UCSD-AML1 (cell line): ENCODE measurements at regions not wholly inside any gene's neighbourhood (a gene's known extent, or its start where the extent isn't known, plus 50 kb on each side); places are given as distances from the start of the nearest gene placed in this dataset.
"Not testable (repeated sequence)": the region's sequence is repeated elsewhere in the genome, so short reads cannot be mapped to it uniquely, and the experiment has no call there.

Experiments
- DNase-seq: peaks from one replicate; lab custom pipeline; 2025; ENCODE audit not compliant: unreplicated experiment; lab: John Stamatoyannopoulos, UW

DNA sequence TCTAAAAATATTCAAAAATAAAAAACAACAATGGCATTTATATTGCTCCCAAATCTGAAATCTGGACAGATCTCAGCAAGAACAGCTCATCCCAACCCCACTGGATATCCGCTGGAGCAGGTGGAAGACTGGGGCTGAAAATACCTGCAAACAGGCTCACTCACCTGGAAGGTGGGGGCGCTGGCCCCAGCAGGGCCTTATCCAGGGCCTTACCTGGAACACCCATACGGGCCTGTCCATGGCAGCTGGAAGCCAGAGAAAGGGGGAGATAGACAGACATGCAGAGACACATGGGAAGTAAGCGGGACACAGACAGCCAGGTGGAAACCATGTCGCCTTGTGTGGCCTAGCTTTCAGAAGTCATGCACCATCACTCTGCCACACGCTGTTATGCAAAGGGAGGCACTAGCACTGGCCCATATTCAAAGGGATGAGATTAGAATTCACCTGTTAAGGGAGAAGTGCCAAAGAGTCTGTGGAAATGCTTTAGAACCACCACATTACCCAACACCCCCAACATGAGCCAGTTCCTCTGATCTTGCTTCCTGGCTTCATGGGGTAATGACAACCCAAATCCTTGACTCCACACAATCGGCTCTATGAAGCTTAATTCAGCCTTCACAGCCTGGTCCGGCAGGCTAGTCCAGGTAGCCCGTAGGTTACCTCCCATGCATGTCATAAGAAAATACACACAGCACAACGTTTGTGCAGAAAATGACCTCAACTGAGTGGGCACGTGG is 99.0 kb upstream of the CDYL start:
- no peak for DNase-seq

DNA sequence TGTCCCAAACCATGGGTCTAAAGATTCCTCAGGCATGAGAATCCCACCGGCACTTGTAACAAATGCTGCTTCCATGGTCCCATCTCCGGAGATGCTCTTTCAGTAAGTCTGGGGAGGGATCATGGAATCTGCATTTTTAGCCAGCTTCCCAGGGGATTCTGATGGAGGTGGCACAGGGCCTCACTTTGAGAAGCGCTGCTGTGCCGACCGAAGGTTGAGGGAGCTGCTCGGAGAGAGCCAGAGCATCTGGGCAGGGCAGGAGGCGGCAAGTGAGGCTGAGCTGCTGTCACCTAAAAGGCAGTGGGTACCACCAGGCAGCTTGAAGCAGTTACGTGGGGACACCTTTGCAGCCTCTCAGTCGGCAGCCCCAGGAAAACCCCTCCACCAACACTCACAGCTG is 100.2 kb upstream of the CDYL start:
- DNase-seq = no peak

DNA sequence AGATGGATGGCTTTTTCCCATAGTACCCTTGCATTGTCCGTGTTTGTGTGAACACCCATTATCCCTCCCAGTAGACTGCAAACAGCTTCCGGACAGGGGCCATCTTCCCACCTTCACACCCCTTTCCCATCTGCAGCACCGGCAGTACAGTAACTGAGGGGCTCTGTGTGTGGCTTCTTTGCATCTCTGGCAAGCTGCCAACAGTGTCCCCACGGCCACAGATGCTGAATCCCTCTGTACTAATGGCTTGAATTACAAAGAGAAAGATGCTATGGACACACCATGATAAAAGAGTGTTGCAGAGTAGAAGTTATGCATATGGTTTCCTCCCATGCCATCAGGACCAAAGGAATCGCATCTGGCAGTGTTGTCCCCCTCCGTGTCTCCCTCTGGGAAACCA is 101.1 kb upstream of the CDYL start:
- no peak for DNase-seq

DNA sequence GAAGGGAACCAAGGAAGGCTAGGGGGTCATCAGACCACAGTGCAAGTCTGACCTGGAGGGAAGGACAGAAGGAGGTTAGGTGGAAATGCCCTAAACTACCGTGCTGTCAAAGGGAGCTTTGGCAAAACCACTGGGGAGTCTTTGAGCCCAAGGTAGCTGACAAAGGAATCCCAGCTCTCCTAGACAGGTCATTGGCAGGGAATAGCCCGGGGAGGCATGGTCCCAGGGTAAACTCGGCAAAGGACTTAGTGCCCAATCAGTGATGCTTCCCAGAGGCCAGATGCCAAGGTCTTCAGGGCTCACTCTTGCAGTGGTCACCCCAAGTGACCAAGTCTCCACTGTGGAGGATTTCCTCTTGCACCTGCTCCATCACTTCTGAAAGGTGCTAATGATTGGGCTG is 102.3 kb upstream of the CDYL start:
- DNase-seq = no peak

DNA sequence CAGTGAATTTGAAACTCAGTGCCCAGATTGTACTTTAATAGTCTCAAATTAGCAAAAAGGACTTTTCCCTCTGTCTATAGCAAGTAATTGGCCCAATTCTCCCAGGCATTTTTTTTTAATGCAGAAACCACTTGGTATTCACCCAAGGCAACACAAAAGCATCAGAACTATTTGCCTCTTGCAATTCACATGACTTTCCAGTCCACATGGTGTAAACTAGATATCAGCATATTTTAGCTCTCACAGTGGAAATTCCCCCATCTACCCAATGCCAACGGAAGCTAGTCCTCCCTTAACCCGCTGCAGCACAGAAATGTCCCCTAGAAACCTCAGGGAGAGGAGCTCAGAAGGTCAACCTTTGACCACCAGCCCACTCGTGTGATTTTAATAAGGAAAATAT is 103.4 kb upstream of the CDYL start:
- DNase-seq = no peak

DNA sequence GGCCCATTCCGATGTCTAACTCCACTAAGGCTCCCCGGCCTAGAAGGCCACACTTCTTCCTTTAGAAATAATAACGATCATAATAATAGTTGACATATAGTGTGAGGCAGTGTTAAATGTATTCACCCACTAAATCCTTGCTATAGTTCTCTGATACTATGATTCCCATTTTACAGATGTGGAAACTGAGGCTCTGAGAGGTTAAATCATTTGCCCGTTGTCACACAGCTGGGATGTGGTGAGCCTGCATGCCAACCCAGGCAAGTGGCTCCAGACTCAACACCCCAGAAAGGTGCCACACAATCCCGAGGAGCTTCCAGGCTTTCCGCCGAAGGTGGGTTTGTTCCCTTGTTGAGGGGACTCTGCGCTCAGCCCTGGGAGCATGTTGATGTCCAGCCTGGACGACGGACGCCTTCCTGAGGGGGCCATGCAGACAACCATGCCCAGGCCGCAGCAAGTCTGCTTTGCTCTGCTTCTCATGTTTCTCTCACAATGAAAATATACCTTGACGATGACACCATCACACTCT is 104.6 kb upstream of the CDYL start:
- DNase-seq = no peak

DNA sequence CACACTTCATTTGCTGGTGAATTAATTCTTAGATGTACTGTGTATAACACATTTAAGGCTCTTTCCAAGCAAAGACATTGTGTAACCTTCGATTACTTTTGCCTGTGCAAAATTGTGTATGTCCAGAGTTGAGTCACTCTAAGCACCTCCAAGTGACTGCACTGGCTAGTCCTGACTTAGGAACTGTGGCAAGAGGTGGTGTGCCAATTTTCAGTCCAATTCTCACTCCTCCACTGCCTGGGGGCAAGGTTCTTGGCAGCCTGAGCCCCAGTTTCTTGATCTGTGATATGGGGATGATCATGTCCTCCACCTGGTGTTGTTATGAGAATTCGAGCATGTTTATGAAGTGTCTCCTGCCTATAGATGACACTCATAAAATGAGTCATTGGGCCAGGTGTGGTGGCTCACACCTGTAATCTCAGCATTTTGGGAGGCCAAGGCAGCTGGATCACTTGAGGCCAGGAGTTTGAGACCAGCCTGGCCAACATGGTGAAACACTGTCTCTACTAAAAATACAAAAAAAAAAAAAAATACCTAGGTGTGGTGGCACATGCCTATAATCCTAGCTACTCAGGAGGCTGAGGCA is 105.3 kb upstream of the CDYL start:
- DNase-seq = no peak

DNA sequence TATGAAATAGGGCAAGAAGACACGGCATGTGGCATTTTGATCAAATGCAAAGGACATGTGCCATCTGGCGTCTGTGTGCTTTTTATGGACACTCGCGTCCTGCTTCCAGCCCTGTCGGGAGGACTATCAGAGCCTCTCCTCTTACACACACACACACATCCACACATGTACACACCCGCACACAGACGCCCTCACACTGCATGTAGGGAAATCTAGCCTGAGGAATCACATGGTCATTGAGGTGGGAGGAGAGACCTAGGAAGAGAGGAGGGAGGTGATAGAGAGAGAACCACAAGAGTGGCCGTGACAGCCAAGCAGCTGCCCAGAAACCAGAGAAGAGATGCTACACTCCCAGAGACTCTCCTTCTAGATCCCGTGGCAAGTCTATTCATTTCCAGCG is 105.9 kb upstream of the CDYL start:
- no peak for DNase-seq

DNA sequence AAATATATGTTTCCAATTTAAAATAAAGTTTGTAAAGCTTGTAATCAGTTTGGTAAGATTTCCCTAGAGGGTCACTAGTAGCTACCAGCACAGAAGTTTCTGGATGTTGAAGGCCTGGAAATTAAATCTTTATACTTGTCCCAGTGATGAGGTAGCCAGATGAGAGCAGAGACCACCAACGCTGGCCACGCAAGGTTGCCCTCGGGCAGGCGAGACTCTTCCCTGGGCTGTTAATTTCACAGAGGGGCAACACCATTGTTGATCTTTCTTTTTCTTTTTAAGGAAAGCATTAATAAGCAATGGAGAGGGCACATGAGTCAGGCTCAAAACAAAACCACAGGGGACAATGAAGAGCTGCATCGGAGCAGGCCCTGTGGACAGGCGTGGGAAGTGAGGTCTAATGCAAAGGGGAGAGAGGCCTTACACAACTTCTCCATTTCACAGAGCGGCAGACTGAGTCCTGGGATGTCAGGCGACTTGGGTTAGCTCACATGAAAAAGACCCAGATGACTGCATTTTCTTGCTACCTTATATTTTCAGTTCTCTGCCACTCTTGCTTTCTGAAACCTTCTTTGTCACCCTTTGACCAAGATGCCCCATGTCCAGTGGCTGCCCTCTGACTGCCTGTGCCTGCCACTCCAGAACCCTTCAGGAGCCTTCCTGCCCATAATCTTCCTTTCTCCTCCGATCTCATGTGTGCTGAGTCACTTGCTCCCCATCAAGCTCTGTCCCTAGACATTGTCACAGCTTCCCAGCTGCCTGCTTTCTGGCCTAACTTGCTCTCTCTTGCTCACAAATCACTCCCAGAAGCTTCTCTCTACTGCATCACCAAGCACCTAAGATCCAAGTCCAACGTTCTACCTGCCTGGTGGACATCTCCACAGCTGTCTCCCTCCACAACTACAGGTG is 107.7 kb upstream of the CDYL start:
- no peak for DNase-seq

DNA sequence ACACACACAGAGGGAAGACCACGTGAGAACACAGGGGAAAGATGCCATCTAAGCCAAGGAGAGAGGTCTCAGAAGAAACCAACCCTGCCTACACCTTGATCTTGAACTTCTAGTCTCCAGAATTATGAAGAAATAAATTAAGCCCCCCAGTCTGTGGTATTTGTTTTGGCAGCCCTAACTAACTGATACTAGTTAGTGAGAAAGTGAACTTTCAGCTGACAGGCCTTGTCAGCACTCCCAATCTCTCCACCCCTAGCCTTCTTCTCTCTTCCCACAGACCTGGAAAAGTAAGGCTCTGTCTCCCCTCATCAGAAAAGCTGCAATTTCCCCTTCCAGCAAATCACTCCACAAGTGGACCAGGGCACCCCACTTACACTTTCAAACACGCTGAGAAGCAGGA is 108.6 kb upstream of the CDYL start:
- no peak for DNase-seq

DNA sequence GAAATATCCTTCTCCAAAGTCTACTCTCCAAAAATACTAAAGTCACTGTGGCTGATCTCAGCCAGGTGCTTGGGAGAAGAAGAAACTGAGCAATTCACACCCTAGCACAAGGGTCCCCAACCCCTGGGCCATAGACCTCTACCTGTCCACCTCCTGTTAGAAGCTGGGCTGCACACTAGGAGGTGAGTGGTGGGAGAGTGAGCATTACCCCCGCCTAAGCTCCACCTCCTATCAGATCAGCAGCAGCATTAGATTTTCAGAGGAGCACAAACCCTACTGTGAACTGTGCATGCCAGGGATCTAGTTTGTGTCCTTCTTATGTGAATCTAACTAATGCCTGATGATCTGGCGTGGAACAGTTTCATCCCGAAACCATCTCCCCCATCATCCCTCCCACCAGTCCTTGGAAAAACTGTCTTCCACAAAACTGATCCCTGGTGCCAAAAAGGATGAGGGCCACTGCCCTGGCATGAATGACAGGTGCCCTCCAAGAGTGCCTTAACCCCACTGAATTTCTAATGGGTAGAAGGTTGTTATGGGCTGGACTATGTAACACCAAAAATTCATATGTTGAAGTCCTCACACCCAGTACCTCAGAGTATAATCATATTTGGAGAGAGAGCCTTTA is 109.2 kb upstream of the CDYL start:
- no peak for DNase-seq

DNA sequence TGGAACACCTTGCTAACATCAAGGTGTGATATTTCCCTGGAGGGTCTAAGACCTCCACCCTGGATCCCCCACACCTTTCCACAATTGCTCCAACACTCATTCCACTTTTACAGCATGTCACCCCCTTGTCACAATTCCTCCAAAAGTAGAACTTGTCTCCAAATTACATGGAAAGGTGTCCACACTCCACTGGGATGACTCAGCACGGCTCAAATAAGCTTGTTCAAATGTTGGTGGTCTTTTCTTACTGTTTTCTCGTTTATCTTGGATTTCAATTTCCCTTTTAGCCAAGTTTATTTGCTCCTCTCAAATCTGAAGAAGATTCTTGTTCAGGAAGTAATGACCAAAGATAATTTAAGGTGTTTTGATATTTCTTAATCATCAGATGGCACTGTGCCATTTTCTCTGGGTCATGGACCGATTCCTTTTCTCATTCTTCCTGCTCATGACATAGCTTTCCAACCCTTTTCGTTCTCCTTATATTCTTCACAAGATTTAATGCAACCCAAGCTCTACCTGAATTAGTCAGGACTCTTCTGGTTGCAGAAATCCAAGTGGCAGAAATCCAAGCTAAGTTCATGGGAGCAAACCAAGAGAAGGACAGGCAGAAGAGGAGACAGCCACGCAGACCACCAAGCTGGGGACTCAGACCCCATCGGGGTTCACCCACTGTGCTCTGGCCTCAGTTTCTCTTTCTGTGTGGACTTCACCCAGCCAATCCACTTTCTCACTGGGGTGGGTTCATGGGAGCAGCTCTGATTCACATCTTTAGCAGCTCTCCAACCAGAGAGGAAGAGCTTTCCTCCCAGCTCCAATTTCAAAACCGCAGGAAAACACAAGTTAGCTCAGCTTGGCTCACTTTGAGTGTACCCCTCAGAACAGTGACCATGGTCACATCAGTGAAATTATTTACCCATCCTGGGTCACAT is 110.5 kb upstream of the CDYL start:
- DNase-seq = no peak

DNA sequence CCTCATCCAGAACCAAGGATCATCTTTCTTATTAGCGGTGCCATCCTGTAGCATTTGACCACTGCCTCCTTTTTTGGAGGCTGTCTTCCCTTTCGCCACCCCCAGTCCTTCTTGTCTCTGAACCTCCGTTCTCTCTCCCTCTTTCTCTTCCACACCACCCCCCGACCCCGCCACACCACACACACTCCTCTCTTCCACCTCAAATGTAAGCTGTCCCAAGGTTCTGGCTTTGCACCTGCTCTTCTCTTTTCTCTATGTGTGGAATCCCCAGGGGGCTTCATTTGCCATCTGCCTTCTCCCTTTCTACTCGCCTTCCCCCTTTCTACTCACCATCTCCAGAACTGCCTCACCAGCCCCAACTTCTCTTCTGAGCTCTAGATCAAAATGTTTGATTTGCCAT is 111.3 kb upstream of the CDYL start:
- DNase-seq = no peak

DNA sequence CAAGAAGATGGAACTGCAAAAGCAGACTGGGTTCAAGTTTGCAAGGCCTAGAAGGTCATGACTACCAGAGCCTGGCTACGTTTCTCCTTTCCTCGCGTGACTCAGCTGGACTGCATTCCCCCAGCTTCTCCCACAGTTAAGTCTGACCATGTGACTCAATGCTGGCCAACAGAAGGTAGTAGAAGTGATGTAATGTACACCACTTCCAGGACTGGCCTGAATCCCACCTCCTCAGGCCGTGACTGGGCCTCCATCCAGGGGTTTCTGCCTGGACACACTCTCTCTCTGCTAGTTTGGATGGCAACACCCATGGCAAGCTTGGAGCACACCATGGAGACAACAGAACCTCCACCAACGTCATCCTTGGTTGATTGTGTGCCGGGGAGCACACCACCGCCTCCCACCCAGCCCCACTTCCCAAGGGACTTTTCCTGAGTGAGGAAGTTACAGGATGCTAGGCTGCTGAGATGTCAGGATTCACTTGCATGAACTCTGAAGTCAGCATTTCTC is 112.0 kb upstream of the CDYL start:
- no peak for DNase-seq

DNA sequence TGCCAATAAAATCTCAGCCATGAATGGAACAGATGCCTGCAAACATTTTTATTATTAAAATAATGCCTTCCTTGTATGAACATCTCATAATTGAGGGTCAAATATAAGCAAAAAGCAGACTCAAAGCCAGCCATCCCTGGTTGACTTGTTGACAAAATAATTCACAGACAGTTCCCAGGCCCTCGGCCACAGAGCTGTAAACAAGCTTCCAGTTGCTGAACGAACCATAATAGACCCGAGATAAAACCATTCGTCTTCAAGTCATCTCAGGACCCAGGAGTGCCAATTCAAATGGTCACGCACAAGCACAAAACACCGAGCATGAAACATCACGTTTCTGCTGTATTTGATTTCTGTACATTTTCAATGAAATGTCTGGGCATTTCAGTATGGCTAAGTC is 113.3 kb upstream of the CDYL start:
- DNase-seq = no peak

DNA sequence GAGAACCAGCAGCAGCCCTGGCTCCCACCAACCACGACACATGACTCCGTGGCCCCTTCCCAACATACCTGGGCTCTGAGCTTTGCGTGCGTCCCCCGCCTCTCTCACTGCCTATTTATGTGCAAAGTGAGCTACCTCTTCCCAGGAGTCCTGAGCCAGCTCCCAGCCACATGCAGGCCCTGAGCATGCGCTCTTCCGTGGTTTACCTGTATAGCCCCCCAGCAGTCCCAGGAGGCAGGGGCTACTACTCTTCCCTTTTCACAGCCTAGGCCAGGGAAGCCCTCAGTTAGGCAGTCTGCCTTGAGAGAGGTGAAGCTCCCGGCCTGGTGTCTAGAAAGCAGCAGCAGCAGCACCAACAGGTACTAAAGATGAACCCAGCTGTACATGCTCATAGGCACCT is 114.8 kb upstream of the CDYL start:
- no peak for DNase-seq

DNA sequence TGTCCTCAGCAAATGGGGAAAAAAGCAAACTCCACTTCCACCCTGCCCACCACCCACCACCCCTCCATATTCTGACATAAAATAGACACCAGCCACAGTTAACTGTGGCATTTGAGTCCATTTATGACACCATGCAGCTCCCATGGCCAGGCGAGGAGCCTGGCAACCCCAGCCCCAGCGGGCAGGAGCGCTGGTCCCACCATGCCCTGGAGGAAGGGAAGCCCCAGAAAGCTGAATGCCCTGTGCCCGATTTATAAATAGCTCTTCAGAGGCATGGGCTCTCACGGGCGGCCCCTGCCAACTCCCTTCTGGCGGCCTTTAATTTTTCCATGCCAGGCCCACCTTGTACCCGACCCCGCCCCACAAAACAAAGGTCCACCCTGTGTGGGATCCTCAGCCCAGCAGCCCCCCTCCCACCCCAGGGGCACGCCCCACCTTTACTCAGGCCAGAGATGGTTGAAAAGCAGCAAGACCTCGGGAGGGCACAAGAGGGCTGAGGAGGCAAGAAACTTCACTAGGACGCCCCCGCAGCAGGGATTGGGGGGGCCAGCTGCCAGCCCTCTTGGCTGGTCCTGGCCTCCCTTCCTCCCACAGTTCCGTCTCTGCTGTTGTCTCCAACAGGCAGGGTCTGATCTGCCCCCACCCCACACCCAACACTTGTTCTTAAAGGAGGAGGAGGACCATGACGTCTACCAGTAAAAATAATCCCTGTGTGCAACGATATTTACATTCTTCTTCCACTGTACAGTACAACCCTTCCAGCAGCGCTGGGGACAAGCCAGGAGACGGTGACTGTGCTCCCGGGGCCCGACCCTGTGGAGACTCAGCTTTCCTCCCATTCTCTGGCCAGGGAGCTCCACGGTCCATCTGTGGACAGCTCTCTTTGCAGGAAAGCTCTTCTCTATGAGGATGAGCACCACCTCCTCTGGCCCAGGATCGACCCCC is 115.6 kb upstream of the CDYL start:
- DNase-seq = no peak

DNA sequence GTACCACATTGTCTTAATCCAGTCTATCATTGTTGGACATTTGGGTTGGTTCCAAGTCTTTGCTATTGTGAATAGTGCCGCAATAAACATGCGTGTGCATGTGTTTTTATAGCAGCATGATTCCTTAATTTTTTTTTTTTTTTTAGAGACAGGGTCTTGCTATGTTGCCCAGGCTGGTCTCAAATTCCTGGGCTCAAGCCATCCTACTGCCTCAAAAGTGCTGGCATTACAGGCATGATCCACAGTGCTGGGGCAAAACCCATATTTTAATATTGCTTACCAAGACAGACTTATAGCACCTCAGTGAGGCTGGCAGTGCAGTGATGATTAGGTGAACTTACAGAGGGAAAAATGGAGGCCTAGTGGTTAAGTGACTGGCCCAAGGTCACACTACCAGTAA is 116.5 kb upstream of the CDYL start:
- DNase-seq = not testable (repeated sequence)

DNA sequence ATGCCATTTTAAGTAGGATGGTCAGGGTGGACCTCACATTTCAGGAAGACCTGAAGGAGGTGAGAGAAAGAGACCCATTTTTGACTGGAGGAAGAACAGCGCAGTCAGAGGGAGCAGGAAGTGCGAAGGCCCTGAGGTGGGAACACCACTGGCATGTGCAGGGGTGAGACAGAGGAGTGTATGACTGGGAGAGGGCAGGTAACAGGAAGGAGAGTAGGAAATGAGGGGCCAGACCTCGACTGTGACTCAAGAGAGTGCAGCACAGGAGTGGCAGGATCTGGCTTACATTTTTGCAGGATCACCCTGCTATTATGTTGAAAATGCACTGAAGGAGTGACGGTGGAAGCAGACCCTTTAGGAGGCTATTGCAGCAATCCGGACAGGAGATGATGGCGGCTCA is 117.7 kb upstream of the CDYL start:
- DNase-seq = no peak
